HG03135 (cell line): ENCODE measurements at regions not wholly inside any gene's neighbourhood (a gene's known extent, or its start where the extent isn't known, plus 50 kb on each side); places are given as distances from the start of the nearest gene placed in this dataset.

ENCODE experiments used
- ATAC-seq: cut with Tn5 transposase; IDR thresholded peaks from one replicate; pipeline ENCODE4 v1.9.1; 2021; ENCODE audit warnings: mild to moderate bottlenecking, moderate library complexity; ENCODE audit not compliant: unreplicated experiment

DNA sequence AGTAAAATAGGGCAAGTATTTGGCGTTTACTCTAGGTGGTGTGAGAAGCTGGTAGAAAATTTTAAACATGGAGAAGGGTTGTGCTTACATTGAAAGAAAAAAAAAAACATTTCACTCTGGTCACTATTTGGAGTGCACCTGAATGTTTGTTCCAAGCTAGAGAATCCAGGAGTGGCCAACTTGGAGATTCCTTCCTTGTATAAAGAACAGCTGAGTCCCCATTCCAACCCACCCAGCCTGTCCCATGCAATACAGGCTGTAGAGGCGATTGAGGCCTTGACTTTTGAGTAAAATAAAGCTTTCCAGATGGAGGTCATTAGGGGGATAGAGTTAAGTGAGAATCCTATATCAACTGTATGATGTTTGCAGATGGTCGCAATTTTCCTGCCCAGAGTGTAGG is 203.8 kb upstream of the SYT4 start:
- no peak for ATAC-seq

DNA sequence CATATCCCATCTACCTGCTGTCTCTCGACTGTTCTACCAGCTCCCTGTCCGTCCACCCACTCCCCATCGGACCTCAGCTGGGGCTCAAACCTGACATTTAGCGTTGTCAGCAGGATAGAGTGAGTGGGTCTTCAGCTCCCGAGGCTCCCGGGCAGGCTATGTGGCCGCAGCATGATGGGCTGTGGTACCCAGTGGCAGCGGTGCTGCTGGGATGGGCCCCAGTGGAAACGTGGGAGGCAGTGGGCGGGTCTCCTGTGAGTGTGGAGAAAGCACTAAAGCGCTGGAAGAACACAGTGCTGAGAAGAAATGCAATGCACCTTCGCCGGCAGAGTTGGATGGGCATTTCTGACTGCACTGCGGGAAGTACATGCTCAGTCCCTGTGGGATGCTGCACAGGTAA is 204.8 kb upstream of the SYT4 start:
- no peak for ATAC-seq

DNA sequence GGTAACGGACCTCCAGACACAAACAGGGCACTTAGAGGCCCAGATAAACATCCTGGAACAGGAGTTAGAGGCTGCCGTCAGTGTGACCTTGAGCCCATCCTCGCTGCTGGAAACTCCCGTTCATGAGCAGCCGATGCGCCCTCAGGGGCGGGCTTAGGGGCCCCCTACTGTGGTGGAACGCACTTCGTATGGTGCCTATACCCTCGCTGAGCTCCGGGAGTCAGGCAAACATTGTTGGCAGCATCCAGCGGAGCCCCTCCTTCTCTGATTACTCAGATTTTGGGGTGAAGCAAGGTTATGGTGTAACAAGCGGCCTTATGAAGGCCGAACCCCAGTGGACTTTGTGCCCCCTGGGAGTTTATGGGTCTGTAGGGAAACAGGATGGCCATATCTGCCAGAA is 205.3 kb upstream of the SYT4 start:
- ATAC-seq, result no peak

- no peak for ATAC-seq
These were observed 207.4 kb upstream of the SYT4 start for GRCh38 chr18:43484710-43485109.

DNA sequence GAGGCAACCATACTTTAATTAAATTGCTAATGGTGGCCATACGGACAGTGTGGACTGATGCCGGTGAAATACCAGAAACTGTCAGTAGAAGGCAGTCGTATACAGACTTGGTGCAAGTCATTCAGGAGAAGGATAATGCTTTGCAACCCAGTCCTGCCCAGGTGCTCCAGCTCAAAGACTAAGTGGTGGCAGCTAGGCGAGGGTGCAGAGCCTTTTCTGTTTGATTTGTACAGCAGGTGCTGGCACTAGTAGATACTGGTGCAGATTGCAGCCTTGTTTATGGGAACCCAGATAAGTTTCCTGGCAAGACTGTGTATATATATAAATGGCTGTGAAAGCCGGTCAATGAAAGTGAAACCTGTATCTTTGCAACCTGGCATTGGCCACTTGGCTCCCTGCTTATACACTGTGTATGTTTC is 208.3 kb upstream of the SYT4 start:
- no peak for ATAC-seq

DNA sequence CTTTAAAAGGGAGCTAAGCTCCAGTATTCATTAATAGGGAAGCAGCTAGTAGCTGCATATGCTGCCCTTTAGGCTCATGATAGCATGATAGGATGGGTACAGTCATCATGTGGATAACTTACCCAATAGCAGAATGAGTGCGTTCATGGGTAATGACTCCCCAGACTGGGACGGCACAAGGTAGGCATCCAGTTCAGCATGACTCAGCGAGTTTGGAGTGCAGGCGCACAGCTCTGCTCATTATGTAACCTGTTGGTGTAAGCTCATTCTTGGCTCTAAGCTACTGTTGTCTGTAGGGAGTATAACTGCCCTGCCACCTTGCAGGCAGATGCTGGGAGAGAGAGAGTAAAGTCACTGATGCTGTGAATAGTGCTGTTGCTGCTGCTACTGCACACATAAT is 209.2 kb upstream of the SYT4 start:
- ATAC-seq, result no peak

DNA sequence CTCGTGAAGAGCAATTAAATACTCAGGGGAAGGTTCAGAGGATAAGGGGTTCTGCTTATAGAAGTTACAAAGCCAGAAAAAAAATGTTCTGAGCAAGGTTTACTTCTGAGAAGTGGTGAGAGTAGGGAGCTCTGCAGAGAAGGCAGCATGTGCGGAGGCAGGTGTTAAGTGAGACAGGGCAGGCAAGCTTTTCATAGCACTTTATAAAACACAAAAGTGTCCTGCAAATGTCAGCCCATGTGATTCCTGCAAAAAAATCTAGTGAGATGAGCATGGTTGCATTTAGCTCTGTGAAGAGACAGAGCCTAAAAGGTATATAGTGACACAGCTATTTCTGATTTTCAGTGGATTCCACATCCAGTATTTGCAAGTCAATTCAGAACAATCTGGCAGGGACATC is 223.8 kb upstream of the SYT4 start:
- ATAC-seq, result no peak

GRCh38 chr18:43506935-43507334 is 229.6 kb upstream of the SYT4 start:
- ATAC-seq, result no peak

DNA sequence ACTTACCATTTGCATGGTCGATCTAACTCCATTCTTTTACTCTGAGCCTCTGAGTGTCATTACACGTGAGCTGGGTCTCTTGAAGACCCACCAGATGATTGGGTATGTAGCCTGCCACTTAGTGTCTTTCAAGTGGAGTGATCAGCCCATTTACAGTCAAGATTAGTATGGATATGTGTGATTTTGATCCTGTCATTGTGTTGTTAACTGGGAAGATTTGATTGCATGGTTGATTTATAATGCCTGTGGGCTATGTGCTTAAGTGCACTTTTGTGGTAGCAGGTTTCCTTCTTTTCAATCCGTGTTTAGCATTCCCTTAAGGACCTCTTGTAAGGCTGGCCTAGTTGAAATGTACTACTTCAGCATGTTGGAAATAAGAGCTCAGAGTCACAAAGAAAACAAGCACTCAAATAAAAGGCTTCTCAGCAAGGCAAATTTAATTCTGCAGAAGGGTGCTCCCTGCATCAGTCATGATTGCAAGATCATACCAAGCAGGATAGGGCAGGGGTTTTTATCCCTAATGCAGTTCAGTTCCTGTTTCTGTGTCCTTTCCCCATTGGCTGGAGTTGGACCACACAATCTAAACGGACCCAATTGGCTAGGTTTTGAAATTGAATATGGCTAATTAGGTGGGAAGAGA is 230.7 kb upstream of the SYT4 start:
- no peak for ATAC-seq

DNA sequence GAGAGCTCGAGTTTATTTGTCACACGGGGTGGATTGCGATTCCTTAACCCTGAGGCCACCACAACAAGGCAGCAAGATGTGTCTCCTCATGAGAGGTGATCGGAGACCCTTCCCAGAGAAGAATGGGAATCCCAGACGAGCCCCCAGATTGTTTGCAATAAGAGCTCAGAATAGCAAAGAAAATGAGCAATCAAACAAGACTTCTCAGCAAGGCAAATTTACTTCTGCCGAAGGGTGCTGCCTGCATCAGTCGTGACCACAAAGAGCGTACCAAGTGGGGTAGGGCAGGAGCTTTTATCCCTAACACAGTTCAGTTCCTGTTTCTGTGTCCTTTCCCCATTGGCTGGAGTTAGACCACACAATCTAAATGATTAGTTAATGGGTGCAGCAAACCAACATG is 237.5 kb upstream of the SYT4 start:
- ATAC-seq, result no peak

DNA sequence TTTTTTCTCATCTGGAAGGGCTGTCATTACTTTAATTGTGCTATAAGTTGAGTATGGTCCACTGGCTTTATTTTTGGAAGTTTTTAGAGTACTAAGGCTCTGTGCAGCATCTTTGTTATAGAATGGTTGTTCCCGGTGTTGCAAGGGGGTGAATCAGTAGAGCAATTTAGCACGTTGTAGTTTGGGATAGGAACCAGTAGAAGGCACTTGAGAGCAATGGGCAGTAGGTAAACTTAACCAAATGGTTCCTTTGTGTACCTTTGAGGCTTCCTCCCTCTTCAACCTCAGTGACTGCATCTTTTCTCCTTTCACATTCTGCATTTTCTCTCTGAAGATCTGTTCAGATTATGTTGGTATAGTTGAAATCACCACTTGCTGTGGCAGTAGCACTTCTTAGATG is 238.2 kb upstream of the SYT4 start:
- ATAC-seq, result no peak

DNA sequence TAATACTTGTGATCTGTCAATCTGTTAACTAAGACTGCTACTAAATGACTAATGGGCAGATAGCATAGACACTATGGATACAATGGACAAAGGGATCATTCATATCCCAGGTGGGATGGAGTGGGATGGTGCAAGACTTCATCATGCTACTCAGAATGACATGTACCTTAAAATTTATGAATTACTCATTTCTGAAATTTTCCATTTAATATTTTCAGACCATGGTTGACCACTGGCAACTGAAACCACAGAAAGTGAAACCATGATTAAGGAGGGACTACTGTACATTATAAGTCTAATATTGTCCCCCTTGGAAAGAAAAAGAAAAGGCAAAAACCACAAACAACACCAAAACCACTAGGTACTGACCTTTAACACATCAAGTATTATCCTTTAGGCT is 247.0 kb upstream of the SYT4 start:
- no peak for ATAC-seq

- ATAC-seq, result no peak
These were observed 247.9 kb upstream of the SYT4 start for GRCh38 chr18:43525169-43525568.

DNA sequence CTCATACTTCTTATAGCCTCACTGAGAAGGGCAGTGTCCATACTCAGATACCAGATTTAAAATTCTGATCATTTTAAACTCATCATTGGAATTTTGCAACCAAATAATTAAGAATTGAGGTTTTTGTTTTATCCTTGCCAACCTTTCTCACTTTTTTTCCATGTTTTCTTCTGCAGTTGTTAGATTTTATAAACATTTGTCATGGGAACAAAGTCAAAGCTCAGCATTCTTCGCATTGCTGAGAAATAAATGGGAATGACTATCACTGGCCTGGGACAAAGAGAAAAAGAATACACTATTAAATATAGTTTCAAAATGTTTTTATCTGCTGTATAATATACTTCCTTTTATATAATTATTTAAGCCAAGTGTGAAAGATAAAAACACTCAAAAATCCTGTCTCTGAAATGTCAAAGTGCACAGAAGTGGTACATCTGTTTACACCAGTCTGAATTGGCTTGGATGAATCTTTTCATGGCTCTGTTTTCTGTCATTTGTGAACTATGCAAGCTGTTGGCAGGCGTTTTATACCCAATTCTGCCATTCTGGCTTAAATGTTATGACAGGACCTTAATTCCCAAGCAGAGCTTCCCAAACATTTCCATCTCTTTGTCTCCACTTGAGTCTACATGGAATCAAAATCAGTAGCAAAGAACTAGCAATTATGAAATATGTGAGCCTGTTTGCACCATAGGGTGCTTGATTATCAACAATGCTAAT is 249.3 kb upstream of the SYT4 start:
- ATAC-seq, result no peak

DNA sequence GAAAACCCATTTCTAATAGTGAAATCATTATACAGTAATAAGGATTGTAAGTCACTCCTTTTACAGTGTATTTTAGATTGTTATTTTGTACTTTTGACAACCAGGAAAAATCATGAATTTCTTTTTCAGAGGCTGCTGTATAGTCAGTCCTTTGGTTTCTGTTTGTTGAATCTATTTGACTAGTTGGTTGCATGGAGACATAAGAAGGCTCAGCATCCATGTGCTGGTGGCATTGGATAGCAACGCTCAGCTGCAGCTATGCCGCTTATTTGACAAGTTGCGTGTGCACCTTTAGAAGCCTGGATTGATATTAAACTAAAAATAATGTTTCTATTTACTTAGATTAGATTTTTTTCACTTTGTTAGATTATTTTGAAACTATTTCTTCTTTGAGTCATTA is 254.1 kb upstream of the SYT4 start:
- ATAC-seq, result no peak

DNA sequence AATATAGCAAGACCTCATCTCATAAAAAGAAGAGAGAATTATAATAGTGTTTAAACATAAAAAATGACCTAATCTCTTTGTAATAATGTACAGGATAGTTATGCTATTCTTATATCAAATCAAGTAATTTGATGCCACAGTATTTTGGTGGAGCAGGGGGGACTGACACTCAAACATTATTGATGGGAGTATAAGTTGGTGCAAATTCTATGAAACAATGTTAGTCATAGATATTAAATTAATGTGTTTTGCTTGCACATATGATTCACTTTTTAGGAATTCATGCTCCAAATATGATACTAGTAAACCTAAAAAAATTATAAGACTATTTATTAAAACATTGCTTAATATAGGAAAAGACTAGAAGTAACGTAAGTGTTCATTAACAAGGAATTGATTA is 256.1 kb upstream of the SYT4 start:
- no peak for ATAC-seq

DNA sequence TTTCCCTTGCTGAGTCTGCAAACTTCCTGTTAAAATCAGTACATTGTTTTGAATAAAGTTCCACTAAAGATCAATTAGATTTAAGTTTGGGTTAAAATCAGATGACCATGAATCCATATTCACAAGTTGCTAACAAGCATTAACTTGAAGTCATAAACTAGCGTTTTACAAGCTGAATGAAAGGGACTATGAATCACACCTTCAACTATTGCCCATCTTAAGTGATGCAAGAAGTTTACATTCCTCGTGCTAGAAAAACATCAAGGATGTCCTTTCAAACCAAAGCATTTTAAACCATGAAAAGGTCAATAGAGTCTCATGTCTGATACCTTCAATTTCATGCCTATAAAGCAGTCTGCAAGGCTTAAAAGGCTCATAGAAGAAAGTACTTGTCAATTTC is 257.2 kb upstream of the SYT4 start:
- ATAC-seq, result no peak

- no peak for ATAC-seq
These were observed 262.6 kb upstream of the SYT4 start for GRCh38 chr18:43539862-43540261.

GRCh38 chr18:43542016-43542415 is 264.7 kb upstream of the SYT4 start:
- ATAC-seq, result no peak

DNA sequence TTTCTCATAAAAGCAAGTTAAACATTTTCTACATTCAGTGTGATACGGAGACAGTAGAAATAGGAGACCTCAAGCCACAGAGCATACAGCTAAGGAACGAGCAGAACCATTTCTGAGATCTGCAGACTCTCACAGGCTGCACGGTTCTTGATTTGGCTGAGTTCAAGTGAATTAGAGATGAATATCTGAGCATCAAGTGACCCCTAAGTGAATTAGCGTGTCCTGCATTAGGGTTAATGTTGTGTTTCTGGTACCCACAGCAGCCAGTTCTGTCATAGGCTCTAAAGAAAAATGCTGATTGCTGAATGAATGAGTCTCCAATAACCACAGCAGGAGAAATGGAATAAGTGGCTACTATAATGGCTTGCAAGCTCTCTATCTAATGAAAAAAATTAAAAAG is 265.9 kb upstream of the SYT4 start:
- no peak for ATAC-seq

GRCh38 chr18:43547456-43547855 is 270.2 kb upstream of the SYT4 start:
- no peak for ATAC-seq

DNA sequence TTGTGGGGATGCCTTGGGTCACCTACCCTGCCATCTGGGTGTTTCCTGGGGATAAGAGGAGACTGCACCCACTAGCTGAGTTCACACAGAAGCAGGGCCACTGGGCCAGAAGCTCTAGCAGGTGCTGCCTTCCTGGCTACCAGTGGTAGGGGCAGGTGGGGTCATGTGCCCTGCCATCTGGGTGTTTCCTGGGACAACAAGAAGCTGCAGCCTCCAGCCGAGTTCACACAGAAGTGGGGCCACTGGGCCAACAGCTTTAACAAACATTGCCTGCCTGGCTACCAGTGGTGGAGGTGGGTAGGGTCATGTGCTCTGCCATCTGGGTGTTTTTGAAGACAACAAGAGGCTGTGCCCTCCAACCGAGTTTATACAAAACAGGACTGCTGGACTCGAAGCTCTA is 282.2 kb upstream of the SYT4 start:
- no peak for ATAC-seq

- ATAC-seq, result no peak
These were observed 286.5 kb upstream of the SYT4 start for GRCh38 chr18:43563780-43564179.
